ENCODE measurements at regions not wholly inside any gene's neighbourhood (a gene's known extent, or its start where the extent isn't known, plus 50 kb on each side); places are given as distances from the start of the nearest gene placed in this dataset.

- TF ChIP-seq CTCF (IDR thresholded peaks at IDR 0.05) (no peak), POLR2A (IDR thresholded peaks at IDR 0.05) (no peak)
Observed at GRCh38 chr13:94858856-94859255, 146.5 kb upstream of the SOX21 start.

Measured in testis (tissue), 2 donors.